ENCODE measurements at regions not wholly inside any gene's neighbourhood (a gene's known extent, or its start where the extent isn't known, plus 50 kb on each side); places are given as distances from the start of the nearest gene placed in this dataset.

GRCh38 chr12:124667506-124668326, 100.3 kb upstream of the NCOR2 start:
- FAIRE-seq: no peak
- ChIA-PET CTCF (interaction anchor here (1.1 to 1.3 kb wide), 2 partner anchors 13 to 31 kb away, joined by 3 to 6 read pairs; no protein-coding TSS in a partner anchor), POLR2A (no interaction called here)
- WGBS (ENCODE audit: missing lambda C conversion rate): 79% methylated on average over 21 of the region's 21 CpGs
- no peak for ATAC-seq
- no peak overlapping the region for H3K4me3 ChIP-seq
- no peaks in the 10 kb centered on the region for H3K4me1 ChIP-seq
- H3K4me2 ChIP-seq: no peak overlapping the region
- TF ChIP-seq HMGXB4 (CRISPR knock-in tag; IDR thresholded peaks at IDR 0.05; ENCODE audit: borderline replicate concordance) (no peak), RFX5 (IDR thresholded peaks at IDR 0.05) (no peak), EHF (CRISPR knock-in tag; IDR thresholded peaks at IDR 0.05) (no peak), MAFK (IDR thresholded peaks at IDR 0.05; ENCODE audit: partially characterized antibody) (no peak), REST (IDR thresholded peaks at IDR 0.05) (no peak), RCOR1 (IDR thresholded peaks at IDR 0.05; ENCODE audit: low read depth, low read length) (no peak), CHD4 (IDR thresholded peaks at IDR 0.05; ENCODE audit: borderline replicate concordance) (no peak), JUNB (IDR thresholded peaks at IDR 0.05) (no peak), MAX (IDR thresholded peaks at IDR 0.05) (no peak), PHF8 (IDR thresholded peaks at IDR 0.05; ENCODE audit: borderline replicate concordance, low read depth) (no peak), MYC (IDR thresholded peaks at IDR 0.05; ENCODE audit: borderline replicate concordance, low read length) (no peak), TFCP2L1 (CRISPR knock-in tag; IDR thresholded peaks at IDR 0.05) (no peak), FOSL2 (IDR thresholded peaks at IDR 0.05) (no peak), FOSL2 (CRISPR knock-in tag; IDR thresholded peaks at IDR 0.05) (no peak), HOXA7 (CRISPR knock-in tag; IDR thresholded peaks at IDR 0.05) (no peak), ESRRA (IDR thresholded peaks at IDR 0.05; ENCODE audit: borderline replicate concordance, low read length) (no peak), ELK1 (IDR thresholded peaks at IDR 0.05; ENCODE audit: low read depth, low read length) (no peak), SREBF2 (IDR thresholded peaks at IDR 0.05) (no peak), HES2 (IDR thresholded peaks at IDR 0.05) (no peak), ZC3H11A (IDR thresholded peaks at IDR 0.05) (no peak)
- no peak overlapping the region for H3K27ac ChIP-seq
- DNase-seq (ENCODE audit: low read depth in 1 of 2, low spot score in 1 of 2): no peak
- H3K9me3 ChIP-seq: peaks cover 14% of the 10 kb centered on the region

Measured in A549 (cell line).